A673 (cell line): ENCODE measurements at regions not wholly inside any gene's neighbourhood (a gene's known extent, or its start where the extent isn't known, plus 50 kb on each side); places are given as distances from the start of the nearest gene placed in this dataset.

Source experiments
- BruUV-seq: library from RNA; stranded (reverse); fragments of 400-500 nt; replicated peaks from 2 replicates; lab custom pipeline; 2021; lab: Mats Ljungman, UMichigan
- CTCF ChIA-PET: fragments of 300-600 bp; sonication (Branson Sonifier 250); formaldehyde crosslinking; loops from one replicate; lab custom pipeline; 2022; ENCODE audit warnings: antibody characterized with exemption; lab: Charles Lee
- POLR2A ChIA-PET: fragments of 300-600 bp; sonication (Branson Sonifier 250); formaldehyde crosslinking; loops from one replicate; lab custom pipeline; 2022; ENCODE audit warnings: antibody characterized with exemption; ENCODE audit not compliant: low non-redundant PET; lab: Charles Lee
- DNase-seq: peaks from one replicate; pipeline ENCODE4 v3.0.0-alpha.2; 2015; ENCODE audit warnings: low spot score
- H3K27ac ChIP-seq: fragments of 200-600 bp; sonication (generic); 2 replicates; pipeline ENCODE4 v1.5.1; 2016; ENCODE audit warnings: mixed run types, low read depth, mild to moderate bottlenecking, mixed read lengths, antibody characterized with exemption, low read length; ENCODE audit not compliant: poor library complexity, severe bottlenecking
- H3K27me3 ChIP-seq: fragments of 200-600 bp; sonication (generic); replicated peaks from 2 replicates; pipeline ENCODE4 v1.6.1; 2017; ENCODE audit warnings: mixed run types, low read depth, mild to moderate bottlenecking, mixed read lengths, antibody characterized with exemption, low read length; ENCODE audit not compliant: insufficient read depth, poor library complexity
- H3K36me3 ChIP-seq: fragments of 200-600 bp; sonication (generic); 2 replicates; pipeline ENCODE4 v1.6.1; 2016; ENCODE audit warnings: mixed run types, mild to moderate bottlenecking, mixed read lengths, antibody characterized with exemption, low read length; ENCODE audit not compliant: insufficient read depth, poor library complexity, severe bottlenecking
- H3K4me1 ChIP-seq: fragments of 200-600 bp; sonication (generic); 2 replicates; pipeline ENCODE4 v1.6.1; 2017; ENCODE audit warnings: mixed run types, mild to moderate bottlenecking, mixed read lengths, antibody characterized with exemption, low read length; ENCODE audit not compliant: insufficient read depth, poor library complexity, severe bottlenecking
- H3K4me3 ChIP-seq: fragments of 200-600 bp; sonication (generic); 2 replicates; pipeline ENCODE4 v1.5.1; 2016; ENCODE audit warnings: low read depth, mixed run types, mild to moderate bottlenecking, mixed read lengths, low read length; ENCODE audit not compliant: poor library complexity, severe bottlenecking
- H3K9me3 ChIP-seq: fragments of 200-600 bp; sonication (generic); 2 replicates; pipeline ENCODE4 v1.6.1; 2016; ENCODE audit warnings: mixed run types, low read depth, mild to moderate bottlenecking, mixed read lengths, antibody characterized with exemption, low read length; ENCODE audit not compliant: poor library complexity, severe bottlenecking
- CTCF ChIP-seq: fragments of 300-800, 200-600 bp; sonication (generic); conservative IDR thresholded peaks from 2 replicates; pipeline ENCODE4 v1.5.1; 2017; ENCODE audit warnings: low read depth, mild to moderate bottlenecking, antibody characterized with exemption, low read length, moderate library complexity, mixed read lengths
- EZH2 ChIP-seq: fragments of 200-600 bp; sonication (generic); IDR thresholded peaks from 2 replicates; pipeline ENCODE4 v1.6.1; 2017; ENCODE audit warnings: borderline replicate concordance, low read depth, mild to moderate bottlenecking, mixed read lengths, antibody characterized with exemption, low read length; ENCODE audit not compliant: poor library complexity, severe bottlenecking
- intact Hi-C: fragments of 100-400 bp; cut with micrococcal nuclease; formaldehyde crosslinking; loops from one replicate; pipeline ENCODE4 v1.10.0; 2022; ENCODE audit not compliant: unreplicated experiment

- DNase-seq: no peak
- intact Hi-C loops: no loop called here
- ChIA-PET CTCF (no interaction called here), POLR2A (no interaction called here)
- H3K4me3 ChIP-seq: no peak overlapping the region
- no peaks in the 10 kb centered on the region for H3K27me3 ChIP-seq
- H3K4me1 ChIP-seq: no peaks in the 10 kb centered on the region
- BruUV-seq: no TSS peak
- no peaks in the 10 kb centered on the region for H3K9me3 ChIP-seq
- H3K36me3 ChIP-seq: no peaks in the 10 kb centered on the region
- TF ChIP-seq CTCF: no peak
- TF ChIP-seq EZH2: no peak
- H3K27ac ChIP-seq: no peak overlapping the region
These were observed 354.2 kb upstream of the IL12A start for GRCh38 chr3:159634483-159634882.

GRCh38 chr3:159635047-159635641, 353.5 kb upstream of the IL12A start:
- Histone ChIP-seq H3K4me1 (no peaks in the 10 kb centered on the region), H3K36me3 (no peaks in the 10 kb centered on the region), H3K9me3 (no peaks in the 10 kb centered on the region), H3K27ac (no peak overlapping the region), H3K27me3 (no peaks in the 10 kb centered on the region), H3K4me3 (no peak overlapping the region)
- ChIA-PET POLR2A (no interaction called here), CTCF (no interaction called here)
- BruUV-seq: no TSS peak
- TF ChIP-seq CTCF: no peak
- no peak for TF ChIP-seq EZH2
- no peak for DNase-seq
- intact Hi-C loops: no loop called here

- POLR2A ChIA-PET: no interaction called here
- Histone ChIP-seq H3K27ac (no peak overlapping the region), H3K4me3 (no peak overlapping the region), H3K36me3 (no peaks in the 10 kb centered on the region), H3K4me1 (no peaks in the 10 kb centered on the region), H3K27me3 (no peaks in the 10 kb centered on the region), H3K9me3 (no peaks in the 10 kb centered on the region)
- no TSS peak for BruUV-seq
- CTCF ChIA-PET: no interaction called here
- intact Hi-C loops: no loop called here
- no peak for TF ChIP-seq CTCF
- TF ChIP-seq EZH2: no peak
- DNase-seq: no peak
These were observed 350.6 kb upstream of the IL12A start for GRCh38 chr3:159637883-159638542.
